ENCODE measurements at regions not wholly inside any gene's neighbourhood (a gene's known extent, or its start where the extent isn't known, plus 50 kb on each side); places are given as distances from the start of the nearest gene placed in this dataset.

DNA sequence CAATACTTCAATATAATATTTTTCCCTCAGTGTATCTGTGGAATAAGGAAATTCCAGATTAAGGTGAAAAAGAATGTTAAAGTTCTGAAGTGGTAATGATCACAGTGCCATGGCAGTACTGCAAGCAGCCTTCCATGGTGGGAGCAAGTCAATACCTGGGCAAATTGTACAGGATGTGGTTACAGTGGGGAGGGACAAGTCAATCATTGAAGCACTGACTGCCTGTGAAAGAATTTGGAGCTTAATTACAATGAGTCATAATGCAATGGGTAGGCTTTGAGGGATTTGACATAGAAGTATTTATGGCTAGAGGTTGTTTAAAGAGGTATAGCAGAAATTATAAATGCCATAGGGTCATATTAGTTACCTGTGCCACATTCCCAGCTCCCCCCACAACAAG is 786.5 kb upstream of the ACO1 start:
- TF ChIP-seq ZFX (IDR thresholded peaks at IDR 0.05): no peak
- TF ChIP-seq, protein P1, sequence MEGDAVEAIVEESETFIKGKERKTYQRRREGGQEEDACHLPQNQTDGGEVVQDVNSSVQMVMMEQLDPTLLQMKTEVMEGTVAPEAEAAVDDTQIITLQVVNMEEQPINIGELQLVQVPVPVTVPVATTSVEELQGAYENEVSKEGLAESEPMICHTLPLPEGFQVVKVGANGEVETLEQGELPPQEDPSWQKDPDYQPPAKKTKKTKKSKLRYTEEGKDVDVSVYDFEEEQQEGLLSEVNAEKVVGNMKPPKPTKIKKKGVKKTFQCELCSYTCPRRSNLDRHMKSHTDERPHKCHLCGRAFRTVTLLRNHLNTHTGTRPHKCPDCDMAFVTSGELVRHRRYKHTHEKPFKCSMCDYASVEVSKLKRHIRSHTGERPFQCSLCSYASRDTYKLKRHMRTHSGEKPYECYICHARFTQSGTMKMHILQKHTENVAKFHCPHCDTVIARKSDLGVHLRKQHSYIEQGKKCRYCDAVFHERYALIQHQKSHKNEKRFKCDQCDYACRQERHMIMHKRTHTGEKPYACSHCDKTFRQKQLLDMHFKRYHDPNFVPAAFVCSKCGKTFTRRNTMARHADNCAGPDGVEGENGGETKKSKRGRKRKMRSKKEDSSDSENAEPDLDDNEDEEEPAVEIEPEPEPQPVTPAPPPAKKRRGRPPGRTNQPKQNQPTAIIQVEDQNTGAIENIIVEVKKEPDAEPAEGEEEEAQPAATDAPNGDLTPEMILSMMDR (conservative IDR thresholded peaks at IDR 0.05): no peak
- no peak overlapping the region for H3K27ac ChIP-seq

DNA sequence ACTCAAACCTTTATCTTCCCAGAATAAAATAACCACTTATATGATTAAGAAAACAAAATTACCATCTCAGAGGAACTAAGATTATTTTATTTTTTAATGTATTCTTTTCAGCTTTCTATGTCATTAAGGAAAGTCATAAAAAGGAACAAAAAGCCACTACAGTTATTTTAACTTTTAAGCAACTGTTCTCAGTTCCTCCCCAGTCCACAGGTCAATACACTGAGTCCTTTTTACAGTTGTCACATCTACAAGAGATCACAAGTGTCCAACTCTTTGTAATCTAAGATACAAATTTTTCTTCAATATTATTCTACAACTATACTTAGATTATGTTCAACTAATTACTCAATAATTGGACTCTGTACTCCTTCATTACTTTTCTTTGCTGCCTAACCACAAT is 782.8 kb upstream of the ACO1 start:
- H3K27ac ChIP-seq: no peak overlapping the region
- TF ChIP-seq ZFX (IDR thresholded peaks at IDR 0.05): no peak
- TF ChIP-seq, protein P1 (conservative IDR thresholded peaks at IDR 0.05): no peak

DNA sequence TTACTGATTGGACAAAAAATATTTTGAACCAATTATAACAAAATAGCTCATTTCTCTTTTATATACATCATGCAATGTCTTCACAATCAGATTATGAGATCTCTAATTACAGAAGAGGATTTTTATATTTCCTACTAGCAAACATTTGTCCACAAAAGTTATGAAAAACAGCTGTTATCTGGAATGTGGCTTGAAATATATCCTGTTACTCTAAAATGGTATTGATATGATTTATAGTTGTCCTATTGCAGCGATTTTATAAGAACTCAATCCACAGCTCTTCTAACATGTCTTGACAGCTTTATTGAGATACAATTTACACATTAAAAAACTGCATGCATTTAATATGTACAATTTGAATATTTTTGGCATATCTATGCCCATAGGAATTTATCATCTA is 779.9 kb upstream of the ACO1 start:
- TF ChIP-seq, protein P1 (conservative IDR thresholded peaks at IDR 0.05): no peak
- no peak for TF ChIP-seq ZFX (IDR thresholded peaks at IDR 0.05)
- H3K27ac ChIP-seq: no peak overlapping the region

DNA sequence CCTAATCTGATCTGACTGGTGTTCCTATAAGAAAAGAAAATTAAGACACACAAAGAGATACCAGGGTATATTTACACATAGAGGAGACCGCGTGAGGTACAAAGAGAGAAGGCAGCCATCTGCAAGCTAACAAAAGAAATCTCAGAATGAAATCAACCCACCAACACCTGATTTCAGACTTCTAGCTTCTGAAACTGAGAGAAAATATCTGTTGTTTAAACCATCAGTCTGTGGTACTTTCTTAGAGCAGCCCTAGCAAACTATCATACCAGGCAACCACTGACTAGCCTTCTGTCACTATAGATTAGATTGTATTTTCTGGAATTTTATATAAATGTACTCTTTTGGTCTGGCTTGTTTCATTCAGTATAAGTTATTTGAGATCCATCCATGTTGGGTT is 779.3 kb upstream of the ACO1 start:
- H3K27ac ChIP-seq: no peak overlapping the region

DNA sequence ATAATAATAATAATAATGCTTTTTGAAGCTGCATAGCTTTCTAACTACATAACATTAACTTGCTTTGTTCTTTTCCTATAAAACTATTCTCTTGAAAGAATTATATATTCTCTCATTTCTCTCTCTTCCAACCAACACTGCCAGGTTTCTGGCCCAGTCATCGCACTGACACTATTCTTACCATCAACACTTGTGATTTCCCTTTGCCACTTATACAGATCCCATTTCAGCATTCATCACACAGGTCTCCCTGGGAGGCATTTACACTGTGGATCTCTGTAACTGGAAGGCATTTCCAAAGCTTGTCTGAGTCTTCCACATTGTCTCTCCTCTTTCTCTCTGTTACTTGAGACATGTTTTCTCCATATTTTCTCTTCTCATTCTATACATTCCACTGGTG is 777.8 kb upstream of the ACO1 start:
- H3K27ac ChIP-seq: no peak overlapping the region
- TF ChIP-seq, protein P1 (conservative IDR thresholded peaks at IDR 0.05): no peak
- TF ChIP-seq ZFX (IDR thresholded peaks at IDR 0.05): no peak

More for the DNA sequence above, 779.3 kb upstream of the ACO1 start:
- no peak for TF ChIP-seq ZFX (IDR thresholded peaks at IDR 0.05)
- TF ChIP-seq, protein P1 (conservative IDR thresholded peaks at IDR 0.05): no peak

DNA sequence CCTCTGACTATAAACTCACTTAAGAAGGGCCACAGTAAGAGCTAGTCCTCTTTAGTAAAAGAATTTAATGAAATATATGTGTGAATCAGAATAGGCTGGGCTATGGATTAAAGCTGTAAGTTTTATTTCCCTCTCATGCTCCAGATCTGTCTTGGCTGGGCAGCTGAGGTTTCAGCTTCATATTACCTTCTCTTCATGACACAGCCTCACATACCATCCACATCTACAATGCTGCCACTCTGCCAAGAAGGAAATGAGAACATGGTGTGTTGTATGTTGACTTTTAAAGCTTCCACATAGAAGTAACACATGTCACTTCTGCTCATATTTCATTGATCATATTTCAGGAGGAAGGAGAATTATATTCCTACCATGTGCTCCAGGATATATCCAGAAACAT is 776.0 kb upstream of the ACO1 start:
- TF ChIP-seq, protein P1 (conservative IDR thresholded peaks at IDR 0.05): no peak
- TF ChIP-seq ZFX (IDR thresholded peaks at IDR 0.05): no peak
- H3K27ac ChIP-seq: no peak overlapping the region

DNA sequence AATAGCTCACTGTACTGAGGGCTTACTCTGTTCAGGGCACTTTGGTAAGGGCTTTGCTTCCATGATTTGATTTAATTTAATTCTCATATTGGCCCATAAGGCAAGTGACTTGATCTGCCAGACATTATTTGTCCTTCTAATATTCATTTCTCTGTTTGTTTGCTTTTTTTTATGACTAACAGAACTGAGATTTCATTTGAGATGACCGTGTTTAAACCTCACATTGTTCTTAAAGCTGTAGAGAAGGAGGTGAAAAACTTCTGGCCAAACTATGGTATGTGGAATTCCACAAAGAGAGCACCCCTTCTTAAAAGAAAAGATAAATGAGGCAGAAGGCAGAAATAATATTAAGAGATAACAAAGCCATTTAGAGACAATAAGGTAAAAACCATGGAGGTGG is 775.6 kb upstream of the ACO1 start:
- no peak overlapping the region for H3K27ac ChIP-seq
- no peak for TF ChIP-seq ZFX (IDR thresholded peaks at IDR 0.05)
- TF ChIP-seq, protein P1 (conservative IDR thresholded peaks at IDR 0.05): no peak

All from C4-2B (cell line).